AML-193 (cell line): ENCODE measurements at regions not wholly inside any gene's neighbourhood (a gene's known extent, or its start where the extent isn't known, plus 50 kb on each side); places are given as distances from the start of the nearest gene placed in this dataset.
A peak's percentile ranks its signal among the peaks of the same experiment; 100 is the strongest.
"Not testable (repeated sequence)": the region's sequence is repeated elsewhere in the genome, so short reads cannot be mapped to it uniquely, and the experiment has no call there.

Experiments used
- DNase-seq, 2 experiments: peaks; one replicate each; lab custom pipeline; 2025; lab: John Stamatoyannopoulos, UW

DNA sequence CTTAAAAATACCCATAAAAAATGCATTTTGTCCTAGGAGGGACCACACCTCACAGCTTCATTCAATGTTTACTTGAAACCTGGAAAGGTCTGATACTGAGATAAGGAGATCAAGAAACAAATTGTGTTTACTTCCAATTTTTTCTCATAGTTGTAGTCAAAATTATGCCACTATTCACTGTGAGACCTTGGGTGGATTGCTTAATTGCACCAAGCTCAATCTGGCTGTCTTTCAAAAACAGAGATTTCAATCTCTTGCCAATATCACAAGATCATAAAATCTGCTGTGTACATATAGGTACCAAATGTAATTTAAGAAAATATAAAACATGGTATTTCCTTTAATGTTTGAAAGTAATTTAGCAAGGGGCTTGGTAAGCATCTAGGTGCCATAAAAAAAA is 186.4 kb upstream of the THBS1 start:
- no peak for DNase-seq

DNA sequence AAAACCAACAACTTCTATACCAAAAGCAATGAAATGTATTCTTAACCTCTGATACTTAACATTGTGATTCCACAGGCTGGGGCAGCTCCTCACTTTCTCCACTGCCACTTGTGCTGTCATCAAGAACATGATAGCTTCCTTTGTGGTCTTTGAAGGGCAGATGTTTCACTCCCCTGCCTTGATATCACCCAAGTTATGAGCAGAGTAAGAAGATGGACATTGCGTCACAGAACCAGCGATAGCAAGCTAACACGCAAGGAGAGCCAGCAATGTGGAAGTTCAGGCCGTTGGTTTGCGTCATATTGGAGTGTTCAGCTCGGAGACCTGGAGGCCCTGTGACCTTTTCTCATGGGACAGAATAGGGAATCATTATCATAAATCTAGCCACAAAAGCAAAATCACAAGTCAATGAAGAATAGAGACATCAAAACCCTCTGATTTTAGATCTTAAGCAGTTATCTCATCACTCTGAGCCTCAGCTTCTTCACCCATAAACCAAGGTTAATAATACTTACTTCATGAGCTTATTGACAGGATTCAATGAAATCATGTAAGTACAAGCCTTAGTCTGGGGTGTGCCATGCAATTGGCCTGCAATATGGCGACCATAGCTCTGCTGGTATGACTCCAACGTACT is 183.8 kb upstream of the THBS1 start:
- DNase-seq = peak; percentile 44 to 73

DNA sequence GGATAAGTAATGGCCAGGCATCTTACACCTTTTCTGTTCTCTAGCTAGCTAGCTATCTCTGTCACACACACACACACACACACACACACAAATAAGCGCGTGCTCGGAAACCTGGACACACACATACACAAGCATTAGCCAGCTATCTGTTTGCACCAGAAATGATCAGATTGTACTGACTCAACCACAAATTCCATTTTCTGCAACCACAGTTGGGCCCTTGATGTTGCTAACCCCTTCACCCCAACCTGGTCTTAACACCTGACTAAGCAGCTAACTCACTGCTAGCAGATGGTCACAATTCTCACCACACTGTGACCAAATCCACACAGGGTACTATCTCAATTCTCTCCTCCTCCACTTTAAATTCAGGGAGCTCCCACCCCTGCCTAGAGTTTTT is 183.0 kb upstream of the THBS1 start:
- no peak for DNase-seq

DNA sequence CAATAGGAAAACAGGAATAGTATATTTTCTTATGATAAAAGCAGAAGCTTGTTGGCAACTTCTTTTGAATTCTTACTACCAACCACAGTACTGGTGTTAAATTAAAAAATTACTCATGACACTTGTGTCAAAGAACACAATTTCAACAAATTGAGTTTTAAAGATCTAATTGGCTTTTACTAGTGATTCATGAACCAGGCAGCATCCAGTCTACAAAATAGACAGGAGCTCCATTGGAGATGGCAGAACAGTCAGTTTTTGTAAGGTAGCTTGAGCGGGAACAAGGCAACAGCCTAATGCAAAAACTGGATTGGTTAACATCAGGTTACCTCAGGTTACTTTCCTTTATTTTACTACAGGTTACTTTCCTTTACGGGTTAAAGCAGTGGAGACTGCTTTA is 181.3 kb upstream of the THBS1 start:
- no peak for DNase-seq

DNA sequence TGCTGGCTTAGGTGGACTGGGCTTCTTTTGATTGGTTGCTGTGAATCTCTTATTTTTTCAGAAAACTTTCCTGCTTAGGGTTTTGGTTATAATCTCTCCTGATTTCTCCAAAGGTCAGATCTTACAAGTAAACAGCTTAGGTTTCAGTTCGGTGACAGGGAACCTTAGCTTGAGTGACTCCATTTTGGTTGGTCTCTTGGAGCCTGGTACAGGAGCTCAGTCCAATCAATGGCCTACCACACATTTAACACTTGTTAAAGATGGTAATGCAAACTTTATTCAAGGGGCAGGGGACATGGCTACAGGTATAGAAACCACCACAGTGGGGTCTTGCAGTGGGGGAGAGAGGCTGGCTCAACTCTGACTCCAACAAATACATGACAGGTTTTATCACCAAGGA is 180.9 kb upstream of the THBS1 start:
- DNase-seq = no peak

DNA sequence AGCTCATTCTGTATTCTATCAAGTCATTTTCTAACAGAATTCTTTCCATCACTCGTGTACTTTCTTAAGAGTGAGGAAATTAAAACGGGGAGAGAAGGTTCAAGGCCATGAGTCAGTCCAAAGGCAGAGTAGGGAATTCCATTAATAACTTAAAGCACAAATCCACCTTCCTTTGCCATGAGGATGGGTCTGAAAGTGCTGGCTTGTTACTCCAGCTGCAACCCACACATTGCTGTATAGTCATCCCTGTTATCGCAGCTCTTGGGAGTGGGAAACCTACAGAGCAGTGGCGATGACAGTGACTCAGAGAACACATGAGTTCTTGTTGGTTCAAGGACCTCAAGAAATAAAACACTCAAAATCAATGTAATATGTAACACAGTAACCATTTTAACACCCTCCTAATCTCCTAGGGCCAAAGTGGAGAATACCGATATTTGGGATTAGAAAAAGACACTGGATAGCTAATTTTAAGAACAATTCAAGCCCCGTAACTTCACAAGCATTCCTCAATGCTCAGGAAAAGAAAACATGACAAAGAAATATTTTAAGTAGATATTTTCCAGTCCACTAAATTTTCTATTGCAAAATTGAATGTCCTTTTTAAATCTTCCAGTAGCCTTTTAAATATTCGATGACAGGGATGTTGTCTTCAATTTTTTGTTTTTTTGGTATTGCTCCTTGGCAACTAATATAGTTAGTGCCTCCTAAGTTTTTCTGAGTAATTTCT is 179.9 kb upstream of the THBS1 start:
- DNase-seq = no peak

DNA sequence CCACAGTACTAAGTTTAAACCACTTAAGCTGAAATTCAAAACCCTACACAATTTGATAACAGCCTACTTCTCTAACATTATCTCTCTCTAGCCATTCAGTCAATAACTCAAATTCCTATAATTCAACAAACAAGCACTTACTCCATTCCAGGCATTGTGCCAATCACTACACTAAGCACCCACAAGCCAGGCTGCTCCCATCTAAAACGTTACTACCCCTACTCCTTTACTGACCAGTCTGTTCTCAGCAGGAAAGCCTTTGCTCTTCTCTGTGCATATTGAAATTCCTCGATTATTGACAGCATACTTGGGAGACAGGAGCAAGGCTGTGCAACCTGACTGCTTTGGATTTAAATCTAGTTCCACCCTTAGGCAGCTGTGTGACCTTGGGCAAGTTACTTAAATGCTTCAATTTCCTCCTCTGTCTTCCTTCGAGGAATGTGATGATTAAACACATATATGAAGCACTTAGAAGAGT is 177.2 kb upstream of the THBS1 start:
- DNase-seq = no peak

DNA sequence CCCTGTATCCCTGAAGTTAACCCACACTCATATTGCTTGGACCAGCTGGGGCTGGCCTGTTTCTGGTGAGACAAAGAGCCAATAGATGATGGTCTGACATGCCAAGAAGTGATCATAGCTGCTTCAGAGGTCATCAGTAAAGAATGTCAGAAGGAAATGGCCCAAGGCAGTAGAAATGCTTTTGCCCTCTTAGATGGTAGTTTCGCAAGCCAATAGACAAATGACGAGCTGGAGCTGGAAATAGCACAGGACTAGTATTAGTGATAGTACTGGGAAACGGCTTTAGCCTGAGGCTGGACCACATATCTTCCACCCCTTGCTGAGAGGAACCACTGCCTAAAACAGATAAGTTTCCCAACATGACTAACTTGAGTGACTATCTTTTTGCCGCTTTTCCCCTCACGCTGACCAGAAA is 176.1 kb upstream of the THBS1 start:
- no peak for DNase-seq

DNA sequence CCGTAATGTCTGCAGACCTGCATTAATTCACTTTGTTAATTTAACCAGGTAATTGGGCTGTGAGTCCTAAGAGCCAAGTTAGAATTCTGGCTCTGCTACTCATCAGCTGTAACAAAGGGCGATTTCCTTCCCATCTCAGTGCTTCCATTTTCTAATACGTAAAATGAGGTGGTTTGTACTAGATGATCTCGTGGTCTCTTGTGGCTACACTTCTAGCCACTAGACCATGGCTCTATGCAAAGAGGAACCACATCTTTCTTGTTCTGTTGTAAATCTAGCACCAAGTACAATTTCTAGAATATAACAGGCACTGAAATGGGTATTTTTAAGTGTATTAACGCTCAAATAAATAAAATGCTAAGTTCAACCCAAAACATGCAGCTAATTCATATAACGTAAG is 174.4 kb upstream of the THBS1 start:
- DNase-seq = no peak

DNA sequence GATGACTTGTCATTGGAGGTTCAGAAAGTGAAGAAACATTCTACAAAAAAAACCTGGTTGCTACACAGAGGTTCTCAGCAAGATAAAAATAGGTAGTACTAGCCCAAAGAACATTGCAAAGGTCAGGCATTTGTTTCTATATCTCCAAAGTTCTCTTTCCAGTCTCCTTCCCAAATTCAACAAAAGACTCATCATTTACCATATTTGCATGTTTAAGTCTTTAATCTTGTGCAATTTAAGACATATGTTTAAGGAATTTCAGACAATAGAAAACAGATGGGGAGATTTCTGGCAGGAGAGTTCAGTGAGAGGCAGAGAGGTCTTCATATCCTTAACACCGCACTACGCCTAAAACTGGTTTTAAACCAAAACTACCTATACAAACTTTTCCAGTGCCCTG is 173.8 kb upstream of the THBS1 start:
- DNase-seq = no peak

DNA sequence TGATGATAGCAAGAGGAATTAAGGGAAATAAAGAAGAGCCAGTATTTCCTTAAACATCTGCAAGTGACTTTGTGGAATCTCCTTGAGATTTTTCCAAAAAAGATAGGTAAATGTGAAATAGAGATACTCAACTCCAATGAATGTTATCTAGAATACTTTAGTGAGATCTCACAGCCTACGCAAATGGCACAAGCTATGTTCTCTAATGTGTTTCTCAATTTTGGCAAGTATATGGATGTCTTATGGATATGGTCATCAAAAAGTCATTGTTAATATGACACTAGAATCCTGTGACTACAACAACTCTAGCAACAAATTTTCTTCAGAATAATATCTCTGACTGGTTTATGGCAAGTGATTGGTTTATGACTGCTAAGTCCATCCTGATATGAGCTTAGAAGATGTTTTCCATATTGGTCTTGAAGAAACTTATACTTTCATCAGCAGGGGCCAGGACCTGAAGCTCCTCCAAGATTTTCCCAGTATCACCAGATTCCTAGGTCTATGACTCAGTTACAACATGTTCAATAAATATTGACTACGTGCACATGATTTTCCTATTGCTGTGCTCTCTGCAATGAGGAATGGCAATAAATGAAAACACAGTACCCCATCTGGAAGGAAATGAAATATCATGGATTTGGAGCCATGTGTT is 170.9 kb upstream of the THBS1 start:
- DNase-seq = no peak

DNA sequence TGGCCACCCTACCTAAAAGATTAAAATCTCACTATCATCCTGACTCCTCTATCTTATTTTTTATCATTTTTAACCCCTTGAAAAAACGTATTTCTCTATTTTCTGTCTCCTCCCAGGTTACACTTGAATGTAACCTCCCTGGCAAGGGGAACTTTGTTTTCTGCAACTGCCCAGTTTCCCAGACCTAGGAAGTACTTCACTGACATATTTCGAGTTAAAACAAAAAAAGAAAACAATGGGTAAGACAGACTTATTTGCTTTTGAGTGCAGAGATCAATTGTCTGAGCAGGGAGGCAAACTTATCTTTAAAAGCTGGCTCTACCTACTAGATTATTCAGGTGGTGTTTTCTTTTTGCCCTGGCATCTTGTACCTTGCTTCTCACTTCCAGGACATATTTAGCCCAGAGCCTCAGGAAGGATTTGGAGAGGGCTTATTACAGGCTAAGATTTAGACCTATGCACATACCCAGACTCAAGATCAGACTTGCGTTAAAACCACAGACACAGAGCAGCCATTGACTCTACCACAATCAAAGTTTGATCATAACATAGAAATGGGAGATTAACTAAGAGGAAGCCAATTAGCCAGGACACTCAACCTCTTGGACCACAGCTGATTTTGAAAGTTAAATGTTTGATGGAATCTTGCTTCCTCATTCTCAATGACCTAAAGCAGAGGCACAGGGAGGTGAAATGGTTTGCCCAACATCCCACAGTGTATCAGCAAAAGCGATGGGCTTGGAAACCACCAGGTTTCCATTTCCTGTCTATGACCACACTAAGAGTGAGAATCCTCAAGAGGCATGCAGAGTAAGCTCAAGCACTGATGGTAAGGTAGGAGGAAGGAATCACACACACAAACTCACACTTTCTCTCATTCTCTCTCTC is 169.5 kb upstream of the THBS1 start:
- peak; percentile 44 to 47 for DNase-seq

DNA sequence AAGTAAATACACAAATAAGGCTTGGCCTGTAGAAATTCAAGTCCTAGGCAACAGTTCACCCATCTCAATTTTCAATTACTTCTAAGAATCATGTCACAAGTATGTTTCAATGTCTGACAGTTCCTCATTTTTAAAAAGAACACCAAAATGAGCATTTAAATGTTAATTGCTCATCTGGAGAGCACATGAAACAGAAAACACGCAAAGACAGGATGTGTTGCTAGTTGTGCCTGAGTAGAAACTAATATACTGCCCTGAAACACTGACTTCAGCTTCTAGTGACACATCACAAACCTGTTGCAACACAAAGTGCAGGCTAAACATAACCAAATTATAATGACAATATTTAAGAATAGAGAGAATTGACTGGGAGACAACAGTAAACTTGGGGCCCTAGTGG is 167.3 kb upstream of the THBS1 start:
- DNase-seq = peak; percentile 11 to 14

DNA sequence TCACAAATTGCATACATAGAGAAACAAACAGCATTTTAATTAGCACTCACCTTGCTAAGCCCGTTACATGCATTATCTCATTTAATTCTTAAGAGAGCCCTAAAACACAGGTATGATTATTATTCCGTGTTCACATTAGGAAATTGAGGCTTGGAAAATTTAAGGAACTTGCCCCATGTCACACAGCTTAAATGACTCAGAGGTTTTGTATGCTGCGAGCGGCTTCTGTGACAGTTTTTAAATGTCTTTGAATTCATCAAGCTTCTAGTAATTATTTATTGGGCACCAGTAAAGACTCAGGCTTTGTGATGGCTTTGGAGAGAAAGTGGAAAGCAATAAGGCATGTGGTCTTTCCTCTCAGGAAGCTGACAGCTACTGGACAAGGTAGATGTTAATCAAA is 166.7 kb upstream of the THBS1 start:
- no peak for DNase-seq

DNA sequence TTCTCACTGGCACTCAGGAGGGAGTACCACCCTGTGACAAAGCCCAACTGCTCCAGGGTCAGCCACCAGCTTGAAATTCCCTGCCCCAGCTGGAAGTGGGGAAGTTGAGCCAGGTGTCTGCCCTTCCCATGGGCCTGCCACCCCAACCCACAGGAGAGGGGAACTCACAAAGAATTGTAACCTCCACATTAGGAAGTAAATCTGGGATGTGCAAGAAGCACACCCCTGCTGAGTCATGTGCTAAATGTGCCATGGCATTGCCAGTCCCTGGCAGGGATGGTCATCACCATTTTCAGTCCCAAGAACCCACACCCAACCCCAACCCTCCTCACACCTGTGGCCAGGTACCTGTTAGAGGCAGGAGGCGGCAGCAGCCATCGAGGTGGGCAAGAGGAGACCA is 165.2 kb upstream of the THBS1 start:
- DNase-seq = no peak

DNA sequence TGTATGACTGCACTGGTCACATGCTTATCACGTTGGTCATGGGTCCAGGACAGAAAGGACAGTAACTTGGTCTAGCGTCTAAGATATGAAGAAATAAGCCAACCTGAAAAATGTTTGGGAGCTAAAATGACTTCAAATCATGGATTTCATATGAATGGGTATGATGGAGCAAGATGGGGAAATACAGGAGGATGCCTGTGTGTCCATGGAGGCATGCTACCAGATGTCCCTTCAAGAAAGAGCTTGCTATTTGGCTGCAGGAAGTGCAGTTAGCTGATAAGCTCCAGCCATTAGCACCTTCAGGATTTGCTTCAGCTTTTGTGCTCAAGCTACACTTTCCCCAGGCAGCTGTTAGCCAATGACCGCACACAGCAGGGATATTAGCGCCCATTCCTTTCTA is 164.6 kb upstream of the THBS1 start:
- DNase-seq = no peak

DNA sequence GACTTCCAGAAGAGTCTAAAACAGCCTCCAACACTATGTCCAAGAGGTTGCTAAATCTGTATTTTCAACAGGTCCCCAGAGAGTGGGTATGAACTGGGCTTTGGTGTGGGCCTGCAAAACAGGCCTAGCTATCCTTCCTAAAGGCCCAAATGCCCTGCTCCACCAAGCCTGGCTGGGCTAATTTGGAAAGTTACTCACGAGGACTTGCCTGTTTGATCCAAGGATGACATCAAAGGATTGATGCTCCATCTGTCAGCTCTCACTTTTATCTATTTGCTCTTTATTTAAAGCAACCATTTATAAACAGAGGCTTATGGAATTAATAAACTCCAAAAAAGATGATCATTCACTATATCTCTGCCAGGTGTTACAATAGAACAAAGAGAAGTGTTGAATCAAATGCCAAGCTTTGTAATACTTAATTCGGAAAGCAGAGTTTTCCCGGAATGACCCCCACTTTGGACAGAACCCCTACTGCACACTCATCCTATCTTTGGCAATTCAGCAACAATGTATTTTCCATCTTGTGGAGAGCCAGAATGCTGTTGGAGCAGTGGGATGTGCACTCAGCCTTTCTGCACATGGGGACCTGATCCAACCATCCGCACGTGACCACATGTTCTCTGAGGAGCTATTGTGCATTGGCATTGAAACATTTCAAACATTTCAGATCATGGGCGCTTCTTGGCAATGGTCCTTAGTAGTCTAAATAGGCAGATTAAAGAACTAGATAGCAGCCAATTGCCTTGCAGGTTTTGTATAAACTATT is 163.3 kb upstream of the THBS1 start:
- DNase-seq = no peak

DNA sequence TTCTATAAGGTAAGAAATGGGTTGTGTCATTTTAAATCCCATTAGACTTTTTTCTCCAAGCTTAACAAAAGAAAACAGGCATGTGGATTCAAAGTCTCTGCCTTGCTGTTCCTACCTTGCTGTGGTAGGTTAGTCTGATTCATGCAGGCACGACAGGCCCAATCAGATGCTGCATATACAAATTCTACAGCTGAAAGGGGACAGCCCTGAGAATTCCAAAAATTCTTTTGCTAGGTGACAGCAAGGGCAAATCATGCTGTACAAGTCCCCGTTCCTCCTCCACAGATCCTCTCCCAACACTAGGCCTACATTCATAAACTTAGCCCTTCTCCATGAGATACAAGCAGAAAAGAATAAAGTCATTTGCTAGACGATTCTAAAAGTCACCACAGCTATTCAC is 161.2 kb upstream of the THBS1 start:
- DNase-seq = no peak

DNA sequence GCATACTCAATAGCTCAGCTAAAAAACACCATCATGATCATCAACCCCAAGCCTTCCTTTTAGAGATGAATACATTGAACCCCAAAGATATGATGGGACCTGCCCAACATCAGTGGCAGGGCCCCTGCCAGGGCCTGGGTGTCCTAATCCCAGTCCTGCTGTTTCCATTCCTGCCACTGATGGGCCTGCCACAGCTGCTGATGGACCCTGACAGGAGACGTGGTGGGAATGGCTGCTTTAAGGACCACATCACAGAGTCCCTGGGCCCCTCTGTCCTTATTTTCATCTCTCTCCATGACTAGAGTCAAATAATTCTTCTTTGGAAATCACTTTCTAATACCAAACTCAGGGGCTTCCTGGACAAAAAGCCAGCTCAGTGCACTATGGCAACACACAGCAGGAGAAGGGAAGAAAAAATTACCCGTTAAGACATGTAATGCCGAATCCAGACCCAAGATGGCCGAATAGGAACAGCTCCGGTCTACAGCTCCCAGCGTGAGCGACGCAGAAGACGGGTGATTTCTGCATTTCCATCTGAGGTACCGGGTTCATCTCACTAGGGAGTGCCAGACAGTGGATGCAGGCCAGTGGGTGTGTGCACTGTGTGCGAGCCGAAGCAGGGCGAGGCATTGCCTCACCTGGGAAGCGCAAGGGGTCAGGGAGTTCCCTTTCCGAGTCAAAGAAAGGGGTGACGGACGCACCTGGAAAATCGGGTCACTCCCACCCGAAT is 160.6 kb upstream of the THBS1 start:
- DNase-seq = not testable (repeated sequence)

DNA sequence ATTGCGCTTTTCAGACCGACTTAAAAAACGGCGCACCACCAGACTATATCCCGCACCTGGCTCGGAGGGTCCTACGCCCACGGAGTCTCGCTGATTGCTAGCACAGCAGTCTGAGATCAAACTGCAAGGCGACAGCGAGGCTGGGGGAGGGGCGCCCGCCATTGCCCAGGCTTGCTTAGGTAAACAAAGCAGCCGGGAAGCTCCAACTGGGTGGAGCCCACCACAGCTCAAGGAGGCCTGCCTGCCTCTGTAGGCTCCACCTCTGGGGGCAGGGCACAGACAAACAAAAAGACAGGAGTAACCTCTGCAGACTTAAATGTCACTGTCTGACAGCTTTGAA is 160.1 kb upstream of the THBS1 start:
- DNase-seq = not testable (repeated sequence)
